Omental fat pad (tissue), 3 donors: ENCODE measurements at regions not wholly inside any gene's neighbourhood (a gene's known extent, or its start where the extent isn't known, plus 50 kb on each side); places are given as distances from the start of the nearest gene placed in this dataset.
"Not testable (repeated sequence)": the region's sequence is repeated elsewhere in the genome, so short reads cannot be mapped to it uniquely, and the experiment has no call there.

ENCODE experiments used
- ATAC-seq: fragments of 150-250 bp; one replicate; pipeline ENCODE4 v1.9.1; 2016; ENCODE audit warnings: mild to moderate bottlenecking, moderate library complexity; ENCODE audit not compliant: low FRiP score
- DNase-seq: peaks from one replicate; pipeline ENCODE4 v3.0.0-alpha.2; 2019; ENCODE audit warnings: low spot score
- CTCF ChIP-seq, 3 donors: fragments of 450-650 bp; IDR thresholded peaks; one replicate each; pipeline ENCODE4 v1.5.1; 2016 to 2017; ENCODE audit warnings: antibody characterized with exemption in 3 of 3, mild to moderate bottlenecking in 3 of 3, moderate library complexity in 2 of 3

DNA sequence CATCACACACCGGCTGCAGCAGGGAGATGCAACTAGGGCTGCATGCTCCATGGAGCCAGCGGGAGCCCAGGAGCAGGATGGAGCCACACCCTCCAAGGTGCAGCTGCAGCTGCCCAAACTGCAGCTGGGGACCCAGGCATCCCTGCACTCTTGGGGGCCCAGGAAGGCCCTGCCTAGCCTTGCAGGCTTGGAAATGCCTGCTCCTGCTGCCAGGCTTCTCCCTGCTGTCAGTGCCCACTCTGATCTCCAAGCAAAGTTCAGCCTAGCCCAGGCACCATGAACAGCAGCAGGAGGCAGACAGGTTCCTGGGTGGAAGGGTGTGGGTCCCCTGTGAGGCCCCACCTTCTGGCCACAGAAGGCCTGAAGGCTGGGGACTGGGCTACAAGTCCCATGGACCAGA lies 1057.1 kb downstream of the CDH8 start:
- no peak for TF ChIP-seq CTCF (IDR thresholded peaks at IDR 0.05)

DNA sequence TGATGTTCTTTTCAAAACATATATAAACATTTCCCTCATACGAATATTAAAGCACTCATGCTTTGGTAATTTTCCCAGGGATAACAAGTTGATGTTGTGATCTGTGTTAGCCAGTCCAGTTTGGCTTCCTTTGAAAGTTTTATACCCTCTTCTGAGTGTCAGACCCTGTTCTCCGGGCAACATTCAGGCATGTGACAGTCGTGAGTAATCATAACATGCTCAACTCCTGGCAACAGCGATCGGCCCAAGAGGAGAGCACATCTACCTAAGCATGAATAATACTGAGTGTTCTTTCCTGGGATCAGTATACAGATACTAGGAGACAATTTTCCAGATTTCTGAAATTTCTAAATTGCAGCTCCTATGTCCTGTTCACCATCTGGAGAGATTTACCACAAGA lies 1086.4 kb downstream of the CDH8 start:
- DNase-seq = no peak
- ATAC-seq = no peak
- TF ChIP-seq CTCF (IDR thresholded peaks at IDR 0.05) = no peak

More for the DNA sequence above, 1057.1 kb downstream of the CDH8 start:
- DNase-seq = no peak
- no peak for ATAC-seq

GRCh38 chr16:60945225-60945624 lies 1091.0 kb downstream of the CDH8 start:
- DNase-seq (no peak), ATAC-seq (no peak)
- no peak for TF ChIP-seq CTCF (IDR thresholded peaks at IDR 0.05)

DNA sequence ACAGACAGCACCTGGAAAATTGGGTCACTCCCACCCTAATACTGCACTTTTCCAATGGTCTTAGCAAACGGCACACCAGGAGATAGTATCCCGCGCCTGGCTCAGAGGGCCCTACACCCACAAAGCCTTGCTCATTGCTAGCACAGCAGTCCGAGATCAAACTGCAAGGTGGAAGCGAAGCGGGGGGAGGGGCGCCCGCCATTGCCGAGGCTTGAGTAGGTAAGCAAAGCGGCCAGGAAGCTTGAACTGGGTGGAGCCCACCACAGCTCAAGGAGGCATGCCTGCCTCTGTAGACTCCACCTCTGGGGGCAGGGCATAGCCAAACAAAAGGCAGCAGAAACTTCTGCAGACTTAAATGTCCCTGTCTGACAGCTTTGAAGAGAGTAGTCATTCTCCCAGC lies 1100.0 kb downstream of the CDH8 start:
- not testable (repeated sequence) for DNase-seq, ATAC-seq

DNA sequence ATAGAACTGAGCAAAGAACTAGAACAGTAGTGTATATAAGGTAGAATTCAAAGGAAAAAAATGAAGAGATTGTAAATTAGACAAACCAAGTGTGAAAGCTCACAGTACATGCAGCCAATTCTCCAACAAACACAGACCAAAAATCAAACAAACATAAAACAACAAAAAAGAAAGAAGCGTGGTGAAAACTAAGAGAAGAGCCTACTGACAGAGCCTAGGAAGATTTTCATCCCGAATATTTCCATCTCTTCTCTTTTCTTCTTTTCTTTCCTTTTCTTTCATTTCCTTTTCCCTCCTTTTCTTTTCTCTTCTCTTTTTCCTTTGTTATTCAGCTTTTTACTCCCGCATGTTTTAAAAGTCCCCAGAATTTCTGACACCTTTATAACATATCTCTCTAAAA lies 1103.6 kb downstream of the CDH8 start:
- TF ChIP-seq CTCF (IDR thresholded peaks at IDR 0.05) = no peak
- no peak for ATAC-seq
- DNase-seq = no peak

GRCh38 chr16:60930291-60930690 lies 1105.9 kb downstream of the CDH8 start:
- no peak for DNase-seq
- no peak for ATAC-seq
- no peak for TF ChIP-seq CTCF (IDR thresholded peaks at IDR 0.05)

DNA sequence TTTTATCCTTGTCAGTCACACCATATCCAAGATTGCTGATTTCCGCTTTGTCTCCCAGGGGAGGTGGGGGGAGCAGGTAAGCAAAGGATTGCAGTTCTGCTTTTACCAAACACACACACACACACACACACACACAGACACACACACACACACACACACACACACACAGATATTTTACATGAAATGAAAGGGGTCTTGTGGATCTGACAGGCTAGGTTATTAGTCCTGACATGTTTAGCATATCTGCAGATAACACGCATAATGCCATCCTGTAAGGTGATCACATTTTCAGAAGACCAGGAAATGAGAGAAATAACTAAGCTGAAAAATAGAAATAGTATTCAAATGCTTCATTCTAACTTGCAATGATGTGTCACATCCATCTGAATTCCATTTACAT lies 1113.3 kb downstream of the CDH8 start:
- no peak for TF ChIP-seq CTCF (IDR thresholded peaks at IDR 0.05)

DNA sequence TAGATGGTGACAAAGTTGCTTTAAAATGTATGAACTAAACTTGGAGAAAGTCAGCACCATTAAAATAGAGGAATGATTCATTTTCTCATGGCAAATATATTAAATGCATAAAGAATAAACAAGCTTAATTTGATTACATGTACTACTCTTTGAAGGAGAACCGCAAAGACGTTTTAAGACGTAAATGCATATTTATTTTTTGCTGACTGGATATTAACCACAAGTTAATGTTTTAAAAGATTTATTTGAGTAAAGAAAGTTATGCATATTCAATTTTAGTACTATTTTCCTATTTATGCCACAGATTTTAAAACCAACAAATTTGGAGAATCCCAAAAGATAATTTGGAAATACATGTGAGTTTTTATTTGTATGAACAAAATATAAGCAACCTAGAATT lies 1121.9 kb downstream of the CDH8 start:
- ATAC-seq (no peak), DNase-seq (no peak)
- TF ChIP-seq CTCF (IDR thresholded peaks at IDR 0.05) = no peak

More for the DNA sequence above, 1113.3 kb downstream of the CDH8 start:
- DNase-seq (no peak), ATAC-seq (no peak)
